ENCODE measurements at regions not wholly inside any gene's neighbourhood (a gene's known extent, or its start where the extent isn't known, plus 50 kb on each side); places are given as distances from the start of the nearest gene placed in this dataset.

- TF ChIP-seq CTCF (IDR thresholded peaks at IDR 0.05) (no peak), SIN3A (IDR thresholded peaks at IDR 0.05; ENCODE audit: borderline replicate concordance, insufficient read depth, low read depth, low read length) (no peak), REST (IDR thresholded peaks at IDR 0.05; ENCODE audit: insufficient read depth in 1 of 2, low read depth in 2 of 2, low read length in 1 of 2) (no peak), TCF7L2 (IDR thresholded peaks at IDR 0.05; ENCODE audit: low read depth, low read length) (no peak)
These were observed 99.6 kb upstream of the F13A1 start for GRCh38 chr6:6420107-6420506.
